ENCODE measurements at regions not wholly inside any gene's neighbourhood (a gene's known extent, or its start where the extent isn't known, plus 50 kb on each side); places are given as distances from the start of the nearest gene placed in this dataset.

- no peak for DNase-seq (ENCODE audit: low read depth in 1 of 2, low spot score in 1 of 2)
These were observed 450.0 kb downstream of the GATA3 start for GRCh38 chr10:8504499-8504898.

GRCh38 chr10:8507156-8507555 is 452.7 kb downstream of the GATA3 start:
- H3K27ac ChIP-seq (replicated peaks): no peak overlapping the region
- no peak for DNase-seq (ENCODE audit: low read depth in 1 of 2, low spot score in 1 of 2)
- TF ChIP-seq SPI1 (IDR thresholded peaks at IDR 0.05; ENCODE audit: borderline replicate concordance, low read depth) (no peak), REST (IDR thresholded peaks at IDR 0.05; ENCODE audit: insufficient replicate concordance, low read depth) (no peak), POLR2AphosphoS5 (IDR thresholded peaks at IDR 0.05; ENCODE audit: low read depth) (no peak), CTCF (IDR thresholded peaks at IDR 0.05; ENCODE audit: insufficient read depth, low read length) (no peak), GABPA (IDR thresholded peaks at IDR 0.05; ENCODE audit: low read depth) (no peak)
- no peaks in the 10 kb centered on the region for H3K27me3 ChIP-seq (ENCODE audit: insufficient read depth, poor library complexity, severe bottlenecking)
- H3K4me3 ChIP-seq (replicated peaks; ENCODE audit: insufficient read depth, low read length): no peak overlapping the region

More at GRCh38 chr10:8504499-8504898, 450.0 kb downstream of the GATA3 start:
- Histone ChIP-seq H3K27ac (replicated peaks) (no peak overlapping the region), H3K4me3 (replicated peaks; ENCODE audit: insufficient read depth, low read length) (no peak overlapping the region), H3K27me3 (ENCODE audit: insufficient read depth, poor library complexity, severe bottlenecking) (no peaks in the 10 kb centered on the region)
- no peak for TF ChIP-seq REST (IDR thresholded peaks at IDR 0.05; ENCODE audit: insufficient replicate concordance, low read depth)
- TF ChIP-seq GABPA (IDR thresholded peaks at IDR 0.05; ENCODE audit: low read depth): no peak
- no peak for TF ChIP-seq CTCF (IDR thresholded peaks at IDR 0.05; ENCODE audit: insufficient read depth, low read length)
- no peak for TF ChIP-seq SPI1 (IDR thresholded peaks at IDR 0.05; ENCODE audit: borderline replicate concordance, low read depth)
- TF ChIP-seq POLR2AphosphoS5 (IDR thresholded peaks at IDR 0.05; ENCODE audit: low read depth): no peak

GRCh38 chr10:8508882-8509281 is 454.4 kb downstream of the GATA3 start:
- no peaks in the 10 kb centered on the region for H3K27me3 ChIP-seq (ENCODE audit: insufficient read depth, poor library complexity, severe bottlenecking)
- no peak for DNase-seq (ENCODE audit: low read depth in 1 of 2, low spot score in 1 of 2)
- no peak overlapping the region for H3K27ac ChIP-seq (replicated peaks)
- H3K4me3 ChIP-seq (replicated peaks; ENCODE audit: insufficient read depth, low read length): no peak overlapping the region
- TF ChIP-seq POLR2AphosphoS5 (IDR thresholded peaks at IDR 0.05; ENCODE audit: low read depth): no peak
- no peak for TF ChIP-seq SPI1 (IDR thresholded peaks at IDR 0.05; ENCODE audit: borderline replicate concordance, low read depth)
- TF ChIP-seq REST (IDR thresholded peaks at IDR 0.05; ENCODE audit: insufficient replicate concordance, low read depth): no peak
- TF ChIP-seq GABPA (IDR thresholded peaks at IDR 0.05; ENCODE audit: low read depth): no peak
- TF ChIP-seq CTCF (IDR thresholded peaks at IDR 0.05; ENCODE audit: insufficient read depth, low read length): no peak

Measured in HL-60 (cell line).